Midbrain (tissue), 1 donor: ENCODE measurements at regions not wholly inside any gene's neighbourhood (a gene's known extent, or its start where the extent isn't known, plus 50 kb on each side); places are given as distances from the start of the nearest gene placed in this dataset.

ENCODE experiments used
- DNase-seq: peaks from one replicate; lab custom pipeline; 2025; lab: John Stamatoyannopoulos, UW

DNA sequence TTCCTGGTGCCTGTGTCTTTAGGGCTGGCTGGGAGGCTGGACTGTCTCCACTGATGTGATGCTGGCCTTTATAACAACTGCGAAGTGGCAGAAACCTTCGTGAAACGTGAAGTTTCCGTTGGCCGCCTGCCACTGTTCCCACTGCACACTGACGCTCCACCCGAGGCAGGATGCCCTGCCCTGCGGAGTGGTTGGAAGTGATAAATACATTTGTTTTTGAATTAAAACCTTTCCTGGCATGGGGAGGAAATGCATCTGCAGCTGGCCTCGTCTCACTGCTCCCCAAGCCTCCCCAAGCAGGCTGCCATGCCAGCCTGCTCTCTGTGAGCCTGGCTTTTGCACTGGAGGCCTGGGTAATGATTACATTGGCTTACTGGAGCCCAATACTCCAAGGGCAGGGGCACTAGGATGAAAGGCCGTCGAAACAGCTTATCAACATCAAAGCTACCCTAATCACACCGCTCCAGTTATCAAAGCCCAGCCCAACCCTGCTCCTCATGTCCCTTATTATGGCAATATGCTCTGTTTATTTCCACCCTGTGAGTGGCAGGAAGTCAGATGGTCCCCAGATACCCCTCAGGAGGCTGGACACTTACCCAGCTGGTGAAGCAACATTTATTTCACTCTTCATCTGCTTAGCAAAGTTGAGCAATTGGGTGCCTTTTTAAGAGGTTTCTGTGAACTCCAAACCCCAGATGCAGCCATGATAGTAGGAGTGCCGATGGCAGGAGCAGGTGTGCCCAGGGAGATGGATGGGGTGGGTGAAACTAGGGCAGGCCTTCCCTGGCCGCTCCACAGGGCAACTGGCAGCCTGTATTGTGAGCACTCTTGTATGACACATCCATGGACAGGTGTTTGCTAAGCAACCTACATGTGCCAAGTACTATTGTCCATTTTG is 97.4 kb upstream of the ITGA6 start:
- DNase-seq = no peak

DNA sequence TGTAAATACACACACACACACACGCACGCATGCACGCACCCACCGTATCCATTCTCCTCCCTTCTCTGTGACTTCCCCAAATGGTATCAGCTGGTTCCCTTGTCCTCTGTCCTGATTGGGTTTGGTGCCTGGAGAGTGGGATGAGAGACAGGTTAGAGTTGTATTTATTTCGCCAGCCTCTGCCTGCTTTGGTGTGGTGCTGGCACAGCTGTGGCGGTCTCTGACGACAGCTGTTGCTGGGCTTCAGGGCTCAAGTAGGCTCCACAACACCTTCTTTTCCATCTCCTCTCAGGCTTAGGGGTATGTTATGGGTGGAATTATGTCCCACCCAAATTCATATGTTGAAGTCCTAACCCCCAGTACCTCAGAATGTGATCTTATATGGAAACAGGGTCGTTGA is 94.9 kb upstream of the ITGA6 start:
- DNase-seq = no peak

DNA sequence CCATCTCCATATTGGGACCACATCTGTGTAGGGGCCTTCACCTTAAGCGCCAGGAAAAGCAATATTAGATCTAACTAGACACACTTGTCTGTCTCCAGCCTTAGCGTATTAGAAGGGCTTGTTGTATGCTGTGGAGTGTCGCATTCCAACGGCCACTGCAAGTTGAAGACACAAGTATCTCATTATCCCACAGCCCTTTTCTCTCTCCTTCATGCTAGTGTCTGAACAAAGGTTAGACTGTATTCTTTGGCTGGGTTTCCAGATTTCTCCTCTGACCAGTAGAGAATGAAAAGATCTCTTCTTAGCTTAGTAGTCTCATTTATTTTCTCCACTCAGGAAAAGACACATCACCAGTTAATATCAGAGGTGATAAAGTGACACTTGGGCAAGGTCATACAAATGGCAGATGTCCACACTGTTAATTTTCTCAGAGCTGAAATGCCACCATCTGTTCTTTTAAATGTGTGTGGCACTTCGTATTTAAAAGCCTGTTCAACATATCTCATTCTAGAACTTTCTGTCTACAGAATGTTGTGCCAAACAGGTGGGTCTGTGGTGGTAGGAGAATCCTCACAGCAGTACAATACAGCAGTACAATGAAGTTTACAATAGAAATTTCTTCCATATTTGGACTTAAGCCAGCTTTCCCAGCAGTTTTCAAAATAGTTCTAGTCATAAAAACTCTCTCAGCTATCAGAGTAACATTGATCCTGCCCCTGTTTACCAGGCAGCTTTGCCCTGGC is 94.0 kb upstream of the ITGA6 start:
- no peak for DNase-seq

GRCh38 chr2:172333978-172334330 is 93.4 kb upstream of the ITGA6 start:
- no peak for DNase-seq

DNA sequence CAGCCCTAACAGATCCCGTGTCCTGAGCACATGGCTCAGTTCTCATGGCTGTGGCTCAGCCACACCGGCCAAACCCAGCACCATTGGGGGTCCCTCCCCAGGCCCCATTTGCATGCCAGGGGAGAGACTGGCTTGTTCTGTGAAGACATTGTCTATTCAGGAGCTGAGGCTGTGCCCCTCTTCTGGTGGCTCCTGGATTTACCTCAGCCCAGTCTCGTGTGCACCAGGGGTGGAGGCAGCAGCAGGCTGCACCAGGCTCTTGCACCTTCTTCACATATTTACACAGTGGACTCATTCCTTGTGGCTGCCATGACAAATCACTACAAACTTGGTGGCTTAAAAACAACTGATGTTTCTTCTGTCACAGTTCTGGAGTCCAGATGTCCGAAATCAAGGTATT is 92.4 kb upstream of the ITGA6 start:
- DNase-seq = no peak

- no peak for DNase-seq
Observed at GRCh38 chr2:172335736-172336135, 91.7 kb upstream of the ITGA6 start.

DNA sequence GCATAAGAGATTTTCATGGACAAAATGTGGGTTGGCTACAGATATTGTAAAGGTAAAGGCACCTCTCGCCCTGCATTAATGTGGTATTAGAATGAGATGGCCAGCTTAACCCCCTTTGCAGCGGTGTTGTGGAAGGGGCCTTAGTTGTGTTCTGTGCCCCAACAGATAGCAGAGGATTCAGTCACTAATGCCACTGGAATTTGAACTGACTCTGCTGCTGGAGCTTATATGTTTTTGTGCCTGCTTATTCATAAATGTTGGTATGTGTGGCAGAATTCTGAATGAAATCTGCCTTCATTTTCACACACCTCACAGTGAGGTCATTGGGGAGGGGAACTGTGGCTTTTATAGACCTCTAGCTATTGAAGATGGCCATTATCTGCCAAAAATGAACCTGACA is 90.7 kb upstream of the ITGA6 start:
- no peak for DNase-seq

DNA sequence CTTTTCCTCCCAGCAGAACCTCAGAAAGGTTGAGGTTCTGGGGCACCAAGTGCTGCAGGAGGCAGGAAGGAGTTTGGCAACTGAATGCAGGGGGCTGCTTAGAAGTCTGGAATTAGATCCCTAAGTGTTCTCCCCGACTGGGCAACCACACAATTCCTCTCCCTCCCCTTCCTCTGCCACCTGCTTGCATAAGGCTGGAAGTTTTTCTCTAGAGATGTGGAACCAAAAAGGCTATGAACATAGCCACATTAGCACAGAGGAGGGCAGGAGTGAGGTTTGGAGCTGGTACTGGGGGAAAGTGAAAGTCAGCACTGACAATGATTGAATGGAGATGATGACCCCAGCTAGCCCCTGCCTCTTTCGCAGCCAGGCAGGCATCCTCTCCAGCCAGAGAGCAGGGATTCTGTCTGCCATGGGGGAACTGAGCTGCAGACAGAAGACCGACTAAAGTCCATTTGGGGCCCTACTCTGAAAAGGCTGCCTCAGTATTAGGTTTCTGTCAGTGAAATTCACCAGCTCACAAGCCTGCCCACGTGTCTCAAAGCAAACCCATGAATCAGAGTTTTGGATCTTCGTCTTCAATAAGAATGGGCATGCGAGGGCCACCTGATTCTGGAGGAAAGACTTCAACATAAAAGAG is 87.9 kb upstream of the ITGA6 start:
- DNase-seq = no peak

DNA sequence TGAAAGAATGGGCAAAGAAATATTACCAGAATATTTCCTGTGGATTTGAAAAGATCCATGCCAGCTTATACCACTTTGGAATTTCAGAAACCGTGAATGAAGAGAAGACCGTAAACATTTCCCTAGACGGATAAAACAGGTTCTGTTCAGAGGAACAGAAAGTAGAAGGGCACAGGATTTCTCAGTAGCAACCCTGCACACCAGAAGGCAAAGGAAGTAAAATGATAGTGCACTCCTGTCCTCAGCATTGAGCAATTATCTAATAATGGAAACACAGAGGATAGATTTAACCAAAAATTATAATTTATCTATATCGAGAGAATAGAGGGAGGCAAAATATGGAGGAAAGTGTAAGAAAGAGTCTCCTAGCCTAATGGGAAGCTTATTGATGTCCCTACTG is 87.0 kb upstream of the ITGA6 start:
- DNase-seq = no peak

DNA sequence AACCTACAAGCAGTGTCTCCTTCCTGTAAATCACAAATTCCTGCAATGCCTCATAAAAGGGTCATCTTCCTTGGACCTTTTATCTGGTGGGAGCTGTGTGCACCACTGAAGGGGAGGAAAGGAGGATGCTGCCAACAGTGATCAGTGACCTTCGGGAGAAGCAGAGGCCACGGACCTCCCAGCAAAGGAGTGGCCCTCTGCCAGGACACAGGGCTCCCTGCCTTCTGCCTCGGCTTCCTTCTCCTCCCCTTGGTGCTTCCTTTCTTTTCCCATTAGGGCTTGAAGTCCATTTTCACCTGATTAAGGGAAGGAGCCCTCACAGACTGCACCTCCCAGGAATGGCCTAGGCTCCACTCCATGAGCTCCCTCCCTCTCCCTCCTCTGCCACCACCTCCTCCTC is 85.3 kb upstream of the ITGA6 start:
- no peak for DNase-seq

- no peak for DNase-seq
Observed at GRCh38 chr2:172342611-172343010, 84.8 kb upstream of the ITGA6 start.

DNA sequence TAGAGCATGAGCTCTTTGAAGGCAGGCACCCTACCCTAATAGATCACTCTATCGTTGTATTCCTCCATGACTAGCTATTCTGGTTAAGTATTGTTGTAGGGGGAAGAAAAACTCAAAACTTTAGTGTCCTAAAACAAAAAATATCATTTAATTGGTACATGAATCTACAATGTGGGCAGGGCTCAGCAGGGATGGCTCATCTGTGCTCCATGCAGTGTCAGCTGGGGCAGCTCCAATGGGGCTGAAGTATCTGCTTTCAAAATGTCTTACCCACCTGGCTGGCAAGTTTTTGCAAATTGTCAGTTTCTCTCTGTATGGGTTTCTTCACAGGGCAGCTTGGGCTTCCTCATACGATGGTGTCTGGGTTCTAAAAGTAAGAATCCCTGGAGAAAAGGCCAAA is 83.2 kb upstream of the ITGA6 start:
- no peak for DNase-seq

DNA sequence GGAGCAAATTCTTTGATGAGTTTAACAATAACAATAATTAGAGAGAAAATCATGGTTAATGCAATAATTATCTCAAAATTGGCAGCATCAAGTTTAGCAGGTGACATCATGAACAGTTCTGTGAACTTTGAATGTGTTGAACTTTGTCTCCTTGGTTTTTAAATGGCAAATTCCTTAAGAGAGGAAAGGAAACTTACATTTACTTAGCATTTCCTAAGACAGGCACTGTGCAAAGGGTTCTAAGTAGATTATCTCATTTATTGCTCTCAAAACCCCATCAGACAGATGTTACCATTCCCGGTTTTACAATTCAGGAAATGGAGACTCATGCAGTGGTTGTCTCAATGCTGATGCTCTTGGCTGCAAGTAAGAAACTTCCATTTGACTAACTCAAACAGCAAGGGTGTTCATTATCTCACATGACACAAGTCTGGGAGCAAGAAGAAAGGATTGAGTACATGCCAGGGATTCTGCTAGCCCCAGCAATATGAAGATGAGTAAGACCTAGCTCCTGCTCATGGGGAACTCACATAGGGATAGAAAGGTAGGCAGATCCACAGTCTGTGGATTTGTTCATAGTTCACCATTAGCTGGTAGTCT is 81.3 kb upstream of the ITGA6 start:
- DNase-seq = no peak

DNA sequence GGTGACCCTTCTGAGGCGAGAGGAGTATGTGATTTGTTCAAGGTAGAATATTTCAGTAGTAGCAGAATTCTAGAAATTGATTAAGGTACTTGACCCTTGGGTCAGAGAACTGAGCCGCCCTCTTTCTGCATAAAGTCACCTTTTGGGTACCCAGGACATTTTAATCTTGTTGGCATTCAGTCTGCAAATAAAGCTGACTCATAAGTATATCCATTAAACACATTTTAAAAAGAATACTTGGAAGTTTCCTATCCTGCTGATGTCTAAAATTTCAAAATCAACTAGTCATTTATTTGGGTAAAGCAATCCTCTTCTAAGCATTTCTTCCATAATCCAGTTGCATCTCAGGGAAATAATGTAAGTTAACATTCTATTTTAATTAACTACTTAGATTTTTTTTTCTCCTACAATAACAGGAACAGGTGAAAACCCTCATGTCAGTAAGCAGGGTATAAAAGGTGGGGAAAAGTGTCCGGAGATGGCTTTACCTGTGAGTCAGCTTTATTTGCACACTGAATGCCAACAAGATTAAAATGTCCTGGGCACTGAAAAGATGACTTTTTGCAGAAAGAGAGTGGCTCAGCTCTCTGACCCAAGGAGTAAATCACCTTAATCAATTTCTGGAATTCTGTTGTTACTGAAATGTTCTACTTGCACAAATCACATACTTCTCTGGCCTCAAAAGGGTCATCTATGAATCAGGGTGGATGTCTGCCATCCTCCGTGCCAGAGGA is 78.7 kb upstream of the ITGA6 start:
- DNase-seq = no peak

- peak; percentile 79 for DNase-seq
Observed at GRCh38 chr2:172350839-172351479, 76.4 kb upstream of the ITGA6 start.

DNA sequence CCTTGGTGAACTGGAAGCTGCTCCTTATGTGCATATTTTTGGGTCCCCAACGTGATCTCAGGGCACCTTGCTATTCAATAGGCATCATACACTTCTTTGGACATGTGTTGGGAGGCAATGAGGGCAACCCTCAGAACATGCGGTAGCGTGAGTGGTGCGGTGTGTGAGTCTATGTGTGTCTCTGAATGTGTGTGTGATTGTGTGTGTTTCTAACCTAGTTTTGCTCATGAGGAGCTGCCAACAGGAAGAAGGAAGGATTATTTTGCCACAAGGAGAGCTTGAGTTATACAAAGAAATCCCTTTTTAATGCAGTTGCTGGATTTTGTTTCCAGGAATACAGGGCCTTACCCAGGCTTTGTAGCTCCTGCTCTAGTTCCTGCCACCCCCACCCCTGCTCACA is 75.8 kb upstream of the ITGA6 start:
- DNase-seq = peak; percentile 22

GRCh38 chr2:172354347-172354746 is 73.0 kb upstream of the ITGA6 start:
- no peak for DNase-seq

DNA sequence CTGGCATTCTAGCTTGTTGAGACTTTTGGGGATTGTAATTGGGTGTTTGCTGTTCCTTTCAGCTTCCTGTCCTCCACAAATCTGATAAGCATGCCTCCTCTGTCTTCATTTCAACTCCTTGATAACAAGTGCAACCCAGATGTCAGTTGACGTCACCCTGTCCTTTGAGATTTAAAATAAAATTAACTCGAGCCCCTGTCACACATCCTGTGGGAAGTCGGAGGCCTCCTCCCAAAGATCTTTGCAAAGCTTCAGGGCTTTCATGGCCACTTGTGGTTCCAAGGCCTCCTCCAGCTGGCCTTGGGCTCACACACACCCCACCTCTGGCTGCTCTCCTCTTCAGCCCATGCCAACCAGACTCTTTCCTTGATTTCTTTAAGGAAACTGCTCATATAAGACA is 69.9 kb upstream of the ITGA6 start:
- DNase-seq = no peak

GRCh38 chr2:172358691-172359556 is 68.5 kb upstream of the ITGA6 start:
- DNase-seq = peak; percentile 7

- DNase-seq = no peak
Observed at GRCh38 chr2:172361360-172361759, 66.0 kb upstream of the ITGA6 start.
